Caco-2 (cell line): ENCODE measurements at regions not wholly inside any gene's neighbourhood (a gene's known extent, or its start where the extent isn't known, plus 50 kb on each side); places are given as distances from the start of the nearest gene placed in this dataset.

Experiments
- BruUV-seq: library from RNA; stranded (reverse); fragments of 400-500 nt; replicated peaks from 2 replicates; lab custom pipeline; 2021; lab: Mats Ljungman, UMichigan
- CTCF ChIA-PET: fragments of 300-600 bp; sonication (Branson Sonifier 250); formaldehyde crosslinking; loops from one replicate; lab custom pipeline; 2022; ENCODE audit warnings: antibody characterized with exemption; lab: Charles Lee
- POLR2A ChIA-PET: fragments of 300-600 bp; sonication (Branson Sonifier 250); formaldehyde crosslinking; loops from one replicate; lab custom pipeline; 2022; ENCODE audit warnings: antibody characterized with exemption; lab: Charles Lee
- DNase-seq, 2 experiments: peaks; one replicate each; pipeline versions ENCODE4 v3.0.0 to v3.0.0-alpha.2; 2020 to 2022
- H3K27me3 ChIP-seq: replicated peaks from 2 replicates; pipeline ENCODE4 v1.6.0; 2011; ENCODE audit warnings: low read length; ENCODE audit not compliant: control insufficient read depth, insufficient read depth
- H3K36me3 ChIP-seq: 2 replicates; pipeline ENCODE4 v1.5.1; 2011; ENCODE audit warnings: low read length; ENCODE audit not compliant: control insufficient read depth, insufficient read depth
- H3K4me1 ChIP-seq: fragments of 250-450 bp; sonication (Bioruptor Pico); 2 replicates; pipeline ENCODE4 v1.5.1; 2020; ENCODE audit warnings: mild to moderate bottlenecking
- H3K4me3 ChIP-seq: 2 replicates; pipeline ENCODE4 v1.5.1; 2011; ENCODE audit warnings: low read depth, mild to moderate bottlenecking, control low read depth, low read length
- H3K9me3 ChIP-seq: fragments of 250-450 bp; sonication (Bioruptor Pico); 2 replicates; pipeline ENCODE4 v1.5.1; 2020; ENCODE audit warnings: mild to moderate bottlenecking, moderate library complexity
- H3K27ac Mint-ChIP-seq: one replicate; pipeline ENCODE4 v1.8.0; 2022; ENCODE audit warnings: mixed read lengths; ENCODE audit not compliant: unreplicated experiment
- H3K27me3 Mint-ChIP-seq: one replicate; pipeline ENCODE4 v1.8.0; 2022; ENCODE audit warnings: mixed read lengths; ENCODE audit not compliant: insufficient read depth, unreplicated experiment
- H3K36me3 Mint-ChIP-seq: one replicate; pipeline ENCODE4 v1.8.0; 2022; ENCODE audit warnings: mild to moderate bottlenecking, mixed read lengths; ENCODE audit not compliant: insufficient read depth, unreplicated experiment
- H3K4me1 Mint-ChIP-seq: one replicate; pipeline ENCODE4 v1.8.0; 2022; ENCODE audit warnings: low read depth, mixed read lengths; ENCODE audit not compliant: unreplicated experiment
- H3K4me3 Mint-ChIP-seq: one replicate; pipeline ENCODE4 v1.8.0; 2022; ENCODE audit warnings: mild to moderate bottlenecking, moderate library complexity, mixed read lengths; ENCODE audit not compliant: unreplicated experiment
- H3K9me3 Mint-ChIP-seq: one replicate; pipeline ENCODE4 v1.8.0; 2022; ENCODE audit warnings: mixed read lengths; ENCODE audit not compliant: unreplicated experiment
- intact Hi-C: fragments of 100-400 bp; cut with micrococcal nuclease; formaldehyde crosslinking; loops from one replicate; pipeline ENCODE4 v1.10.0; 2022; ENCODE audit not compliant: unreplicated experiment
- TF ChIP-seq, protein P1 (sequence below), 2 experiments: fragments of 200-600 bp in 1 of 2; IDR thresholded peaks; 1 replicate in 1 of 2; 2 replicates in 1 of 2; pipeline versions ENCODE4 v1.5.1 to v1.8.0; 2011 to 2022; ENCODE audit warnings: antibody characterized with exemption in 1 of 2, control low read depth in 1 of 2, inconsistent platforms in 1 of 2, low read depth in 1 of 2, low read length in 1 of 2, mild to moderate bottlenecking in 1 of 2, moderate library complexity in 1 of 2; ENCODE audit not compliant: insufficient read depth in 1 of 2, severe bottlenecking in 1 of 2, unreplicated experiment in 1 of 2

DNA sequence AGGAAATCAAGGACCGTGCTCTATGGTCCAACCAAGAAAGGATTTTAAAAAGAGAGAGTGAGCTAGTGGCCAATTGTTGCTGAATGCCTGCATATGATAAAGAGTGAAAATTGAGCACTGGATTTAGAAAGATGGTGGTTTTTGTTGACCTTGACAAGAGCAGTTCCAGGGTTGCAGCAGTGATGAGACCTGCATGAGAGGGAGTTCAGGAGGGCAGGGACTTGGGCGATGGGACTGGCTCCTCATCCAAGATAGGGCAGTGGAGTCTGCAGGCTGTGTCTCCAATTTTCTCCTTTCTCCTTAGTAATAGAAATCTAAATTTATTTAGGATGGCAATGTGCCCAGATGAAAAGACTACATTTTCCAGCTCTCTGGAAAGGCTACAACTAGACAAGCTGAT, 94.0 kb upstream of the B3GAT1 start:
- BruUV-seq: no TSS peak
- Histone ChIP-seq H3K4me1 (no peaks in the 10 kb centered on the region), H3K4me3 (no peak overlapping the region), H3K27me3 (peaks cover 2% of the 10 kb centered on the region; the same call in 1 of the 2 replicates), H3K36me3 (no peaks in the 10 kb centered on the region), H3K9me3 (no peaks in the 10 kb centered on the region)
- ChIA-PET POLR2A (no interaction called here), CTCF (no interaction called here)
- no peaks in the 10 kb centered on the region for H3K36me3 Mint-ChIP-seq
- no peaks in the 10 kb centered on the region for H3K9me3 Mint-ChIP-seq
- intact Hi-C loops: no loop called here
- H3K4me1 Mint-ChIP-seq: no peaks in the 10 kb centered on the region
- H3K4me3 Mint-ChIP-seq: no peak overlapping the region
- H3K27ac Mint-ChIP-seq: no peak overlapping the region
- peaks cover 24% of the 10 kb centered on the region for H3K27me3 Mint-ChIP-seq
- no peak for DNase-seq
- TF ChIP-seq, protein P1, sequence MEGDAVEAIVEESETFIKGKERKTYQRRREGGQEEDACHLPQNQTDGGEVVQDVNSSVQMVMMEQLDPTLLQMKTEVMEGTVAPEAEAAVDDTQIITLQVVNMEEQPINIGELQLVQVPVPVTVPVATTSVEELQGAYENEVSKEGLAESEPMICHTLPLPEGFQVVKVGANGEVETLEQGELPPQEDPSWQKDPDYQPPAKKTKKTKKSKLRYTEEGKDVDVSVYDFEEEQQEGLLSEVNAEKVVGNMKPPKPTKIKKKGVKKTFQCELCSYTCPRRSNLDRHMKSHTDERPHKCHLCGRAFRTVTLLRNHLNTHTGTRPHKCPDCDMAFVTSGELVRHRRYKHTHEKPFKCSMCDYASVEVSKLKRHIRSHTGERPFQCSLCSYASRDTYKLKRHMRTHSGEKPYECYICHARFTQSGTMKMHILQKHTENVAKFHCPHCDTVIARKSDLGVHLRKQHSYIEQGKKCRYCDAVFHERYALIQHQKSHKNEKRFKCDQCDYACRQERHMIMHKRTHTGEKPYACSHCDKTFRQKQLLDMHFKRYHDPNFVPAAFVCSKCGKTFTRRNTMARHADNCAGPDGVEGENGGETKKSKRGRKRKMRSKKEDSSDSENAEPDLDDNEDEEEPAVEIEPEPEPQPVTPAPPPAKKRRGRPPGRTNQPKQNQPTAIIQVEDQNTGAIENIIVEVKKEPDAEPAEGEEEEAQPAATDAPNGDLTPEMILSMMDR (IDR thresholded peaks at IDR 0.05; ENCODE audit: insufficient read depth in 1 of 2, low read depth in 1 of 2, low read length in 1 of 2, severe bottlenecking in 1 of 2, unreplicated experiment in 1 of 2): no peak

DNA sequence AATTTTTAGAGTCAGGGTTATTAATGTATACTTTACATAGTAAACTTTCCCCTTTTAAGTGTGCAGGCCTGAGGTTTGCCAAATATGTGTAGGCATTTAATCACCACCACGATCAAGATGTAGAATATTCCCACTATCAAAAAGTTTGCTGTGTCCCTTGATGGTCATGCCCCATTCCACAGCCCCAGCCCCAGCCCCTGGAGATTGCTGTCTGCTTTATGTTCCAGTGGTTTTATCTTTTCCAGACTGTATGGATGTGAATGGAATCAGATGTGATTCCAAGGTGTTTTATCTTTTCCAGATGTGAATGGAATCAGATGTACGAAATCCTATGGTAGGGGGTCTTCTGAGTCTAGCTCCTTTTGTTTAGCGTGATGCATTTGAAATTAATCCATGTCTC, 93.1 kb upstream of the B3GAT1 start:
- CTCF ChIA-PET: no interaction called here
- DNase-seq: no peak
- TF ChIP-seq, protein P1 (IDR thresholded peaks at IDR 0.05; ENCODE audit: insufficient read depth in 1 of 2, low read depth in 1 of 2, low read length in 1 of 2, severe bottlenecking in 1 of 2, unreplicated experiment in 1 of 2): no peak
- no peaks in the 10 kb centered on the region for H3K4me1 Mint-ChIP-seq
- no peaks in the 10 kb centered on the region for H3K36me3 Mint-ChIP-seq
- Histone ChIP-seq H3K9me3 (no peaks in the 10 kb centered on the region), H3K4me1 (no peaks in the 10 kb centered on the region), H3K4me3 (no peak overlapping the region), H3K36me3 (no peaks in the 10 kb centered on the region), H3K27me3 (peaks cover 2% of the 10 kb centered on the region; the same call in 1 of the 2 replicates)
- no peak overlapping the region for H3K4me3 Mint-ChIP-seq
- H3K9me3 Mint-ChIP-seq: no peaks in the 10 kb centered on the region
- BruUV-seq: no TSS peak
- POLR2A ChIA-PET: no interaction called here
- no peak overlapping the region for H3K27ac Mint-ChIP-seq
- intact Hi-C loops: no loop called here
- H3K27me3 Mint-ChIP-seq: peaks cover 19% of the 10 kb centered on the region

DNA sequence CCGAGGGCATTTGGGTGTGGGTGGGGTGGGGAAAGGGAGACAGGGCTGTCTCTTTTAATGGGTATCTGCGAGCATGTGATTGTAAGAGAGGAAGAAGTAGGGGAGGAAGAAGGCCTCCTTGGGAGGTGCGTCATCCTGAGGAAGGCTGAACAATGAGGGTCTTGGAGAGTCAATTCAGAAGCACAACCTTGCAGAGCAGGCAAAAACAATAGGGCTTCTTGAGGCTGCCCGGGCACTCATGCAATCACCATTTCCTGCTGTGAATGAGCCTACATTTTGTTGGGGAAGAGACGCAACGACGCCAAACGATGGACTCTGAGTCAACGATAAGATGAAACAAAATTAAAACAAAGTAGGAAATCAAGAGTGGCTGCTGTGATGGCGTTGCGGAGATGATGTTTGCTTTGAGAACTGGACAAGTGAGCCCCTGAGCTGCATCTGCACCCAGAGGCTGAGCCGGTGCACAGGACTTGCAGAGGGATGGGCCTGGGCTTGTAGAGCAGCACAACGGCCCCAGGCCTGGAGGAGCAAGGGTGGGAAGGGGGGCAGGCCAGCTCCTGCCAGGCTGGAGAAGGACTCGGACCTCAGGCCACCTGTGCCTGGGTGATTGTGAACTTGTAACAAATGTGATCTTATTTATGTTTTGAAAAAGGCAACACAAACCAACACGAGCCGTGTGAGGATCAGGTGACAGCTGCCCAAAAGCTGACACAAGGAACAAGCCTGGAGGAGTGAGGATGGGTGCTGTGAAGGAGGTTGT, 92.3 kb upstream of the B3GAT1 start:
- intact Hi-C loops: no loop called here
- Mint-ChIP-seq H3K4me3 (no peak overlapping the region), H3K27me3 (peaks cover 16% of the 10 kb centered on the region), H3K27ac (no peak overlapping the region), H3K4me1 (no peaks in the 10 kb centered on the region), H3K36me3 (no peaks in the 10 kb centered on the region), H3K9me3 (no peaks in the 10 kb centered on the region)
- POLR2A ChIA-PET: no interaction called here
- Histone ChIP-seq H3K9me3 (no peaks in the 10 kb centered on the region), H3K4me1 (no peaks in the 10 kb centered on the region), H3K36me3 (no peaks in the 10 kb centered on the region), H3K27me3 (peaks cover 2% of the 10 kb centered on the region; the same call in 1 of the 2 replicates), H3K4me3 (no peak overlapping the region)
- peak in 1 of 2 experiments; percentile 25 for DNase-seq
- BruUV-seq: no TSS peak
- CTCF ChIA-PET: no interaction called here
- TF ChIP-seq, protein P1 (IDR thresholded peaks at IDR 0.05; ENCODE audit: insufficient read depth in 1 of 2, low read depth in 1 of 2, low read length in 1 of 2, severe bottlenecking in 1 of 2, unreplicated experiment in 1 of 2): no peak
